Ovary (tissue), 7 donors: ENCODE measurements at regions not wholly inside any gene's neighbourhood (a gene's known extent, or its start where the extent isn't known, plus 50 kb on each side); places are given as distances from the start of the nearest gene placed in this dataset.

ENCODE experiments used
- DNase-seq, 5 donors: peaks; one replicate each; pipeline ENCODE4 v3.0.0-alpha.2; 2019 to 2020
- H3K27ac ChIP-seq, 2 donors: fragments of 200-600 bp; one replicate each; pipeline versions ENCODE4 v1.5.1 to v1.8.0; 2019 to 2022
- H3K27me3 ChIP-seq: fragments of 200-600 bp; one replicate; pipeline ENCODE4 v1.8.0; 2022
- H3K36me3 ChIP-seq: fragments of 200-600 bp; sonication (generic); one replicate; pipeline ENCODE4 v1.5.1; 2019
- H3K4me1 ChIP-seq: one replicate; pipeline ENCODE4 v1.8.1; 2013; ENCODE audit warnings: mild to moderate bottlenecking, moderate library complexity; ENCODE audit not compliant: insufficient read depth
- H3K4me3 ChIP-seq: fragments of 200-600 bp; sonication (generic); one replicate; pipeline ENCODE4 v1.5.1; 2017
- H3K9me3 ChIP-seq, 2 donors: fragments of 200-600 bp in 1 of 2; sonication (generic) in 1 of 2; one replicate each; pipeline versions ENCODE4 v1.5.1 to v1.8.1; 2013 to 2019; ENCODE audit warnings: mild to moderate bottlenecking in 1 of 2, moderate library complexity in 1 of 2
- CTCF ChIP-seq, 3 donors: fragments of 450-650 bp in 2 of 3; fragments of 200-600 bp in 1 of 3; IDR thresholded peaks; one replicate each; pipeline versions ENCODE4 v1.5.1 to v1.8.0; 2016 to 2022; ENCODE audit warnings: antibody characterized with exemption in 3 of 3, mild to moderate bottlenecking in 1 of 3
- EP300 ChIP-seq: sonication (generic); formaldehyde crosslinking; IDR thresholded peaks from one replicate; pipeline ENCODE4 v1.6.1; 2017; ENCODE audit warnings: antibody characterized with exemption
- POLR2A ChIP-seq: fragments of 450-650 bp; IDR thresholded peaks from one replicate; pipeline ENCODE4 v1.6.1; 2017; ENCODE audit warnings: antibody characterized with exemption, mild to moderate bottlenecking, moderate library complexity
- WGBS, 3 donors: extraction: QIAGEN DNeasy Blood & Tissue Kit in 1 of 3; methylation state at CpG; one replicate each; pipeline versions ENCODE4 v1.1.5 to v1.1.7; 2013 to 2017; 5-methylcytosine and 5-hydroxymethylcytosine counted together
- intact Hi-C, 4 donors: fragments of 100-400 bp; cut with DNase I; formaldehyde crosslinking; loops; one replicate each; pipeline versions ENCODE4 v1.11.0 to v1.15.1; 2022 to 2023
- donor health status: DM: no; HTN: no; CAD: no; lungs with moderate emphysema.
- donor health status: DM: no; HTN: no; CAD: no.
- donor health status: Bipolar disorder and iron deficiency.
- donor health status: DM: no; HTN: no; CAD: no.
- donor health status: DM: yes; HTN: yes; CAD: no.

- Histone ChIP-seq H3K4me3 (no peak overlapping the region), H3K4me1 (no peaks in the 10 kb centered on the region), H3K36me3 (no peaks in the 10 kb centered on the region), H3K27me3 (no peaks in the 10 kb centered on the region), H3K9me3 (no peaks in the 10 kb centered on the region), H3K27ac (no peak overlapping the region)
- no peak for TF ChIP-seq CTCF (IDR thresholded peaks at IDR 0.05)
- no peak for TF ChIP-seq POLR2A
- WGBS, 3 donors: 59 to 79% (median 67%) methylated on average over 2 of the region's 2 CpGs
- intact Hi-C loops: no loop called here
- no peak for DNase-seq
Measured at GRCh38 chr6:104068281-104068680, 791.4 kb downstream of the HACE1 start.

GRCh38 chr6:104064876-104065275 lies 794.8 kb downstream of the HACE1 start:
- TF ChIP-seq POLR2A: no peak
- no peaks in the 10 kb centered on the region for H3K36me3 ChIP-seq
- H3K4me1 ChIP-seq: no peaks in the 10 kb centered on the region
- no peaks in the 10 kb centered on the region for H3K27me3 ChIP-seq
- no peak overlapping the region for H3K27ac ChIP-seq
- intact Hi-C loops: no loop called here
- H3K4me3 ChIP-seq: no peak overlapping the region
- 83 to 90% (median 86%) methylated on average over 8 of the region's 8 CpGs for WGBS, 3 donors
- no peak for DNase-seq
- no peaks in the 10 kb centered on the region for H3K9me3 ChIP-seq

- DNase-seq: no peak
- WGBS, 3 donors: 39 to 56% (median 44%) methylated on average over 2 of the region's 2 CpGs
- Histone ChIP-seq H3K4me1 (no peaks in the 10 kb centered on the region), H3K27ac (no peak overlapping the region), H3K36me3 (no peaks in the 10 kb centered on the region), H3K27me3 (no peaks in the 10 kb centered on the region), H3K4me3 (no peak overlapping the region), H3K9me3 (no peaks in the 10 kb centered on the region)
- intact Hi-C loops: no loop called here
- TF ChIP-seq CTCF (IDR thresholded peaks at IDR 0.05): no peak
- no peak for TF ChIP-seq POLR2A
- TF ChIP-seq EP300: no peak
Measured at GRCh38 chr6:104050455-104050854, 809.3 kb downstream of the HACE1 start.

- H3K4me1 ChIP-seq: no peaks in the 10 kb centered on the region
- H3K4me3 ChIP-seq: no peak overlapping the region
- DNase-seq: no peak
- TF ChIP-seq CTCF (IDR thresholded peaks at IDR 0.05): no peak
- TF ChIP-seq POLR2A: no peak
- TF ChIP-seq EP300: no peak
- intact Hi-C loops: no loop called here
- H3K27me3 ChIP-seq: no peaks in the 10 kb centered on the region
- 3 to 38% (median 5%) methylated on average over 2 of the region's 2 CpGs for WGBS, 3 donors
- no peaks in the 10 kb centered on the region for H3K36me3 ChIP-seq
- H3K27ac ChIP-seq: no peak overlapping the region
- no peaks in the 10 kb centered on the region for H3K9me3 ChIP-seq
Measured at GRCh38 chr6:104046426-104046825, 813.3 kb downstream of the HACE1 start.

GRCh38 chr6:104031346-104031745 lies 828.4 kb downstream of the HACE1 start:
- DNase-seq: no peak
- H3K27me3 ChIP-seq: no peaks in the 10 kb centered on the region
- H3K4me1 ChIP-seq: no peaks in the 10 kb centered on the region
- H3K4me3 ChIP-seq: no peak overlapping the region
- H3K36me3 ChIP-seq: no peaks in the 10 kb centered on the region
- TF ChIP-seq POLR2A (no peak), EP300 (no peak), CTCF (IDR thresholded peaks at IDR 0.05) (no peak)
- H3K9me3 ChIP-seq: no peaks in the 10 kb centered on the region
- 84 to 92% (median 89%) methylated on average over 1 of the region's 1 CpG for WGBS, 3 donors
- no peak overlapping the region for H3K27ac ChIP-seq
- intact Hi-C loops: no loop called here
